Naive thymus-derived CD8-positive, alpha-beta T cell (primary cell): ENCODE measurements at regions not wholly inside any gene's neighbourhood (a gene's known extent, or its start where the extent isn't known, plus 50 kb on each side); places are given as distances from the start of the nearest gene placed in this dataset.
A peak's percentile ranks its signal among the peaks of the same experiment; 100 is the strongest.
"Not testable (repeated sequence)": the region's sequence is repeated elsewhere in the genome, so short reads cannot be mapped to it uniquely, and the experiment has no call there.

Experiments
- ATAC-seq, 2 donors: fragments of 150-1000 bp; cut with Tn5 transposase in 1 of 2; sonication (Bioruptor Pico), chemical (Tn5 transposase) in 1 of 2; 1 replicate in 1 of 2; 2 replicates in 1 of 2; pipeline ENCODE4 v1.10.0; 2021; ENCODE audit warnings: mild to moderate bottlenecking in 2 of 2, moderate library complexity in 2 of 2
- POLR2A ChIA-PET: fragments of 350-600 bp; sonication (Branson Sonifier 250); formaldehyde crosslinking; loops from one replicate; lab custom pipeline; 2021; ENCODE audit warnings: antibody characterized with exemption; lab: Charles Lee
- DNase-seq, 10 donors: peaks; one replicate each; pipeline versions ENCODE4 v3.0.0 to v3.0.0-alpha.2; 2020 to 2022
- H3K27ac Mint-ChIP-seq, 10 donors: one replicate each; pipeline ENCODE4 v1.8.0; 2020 to 2022; ENCODE audit warnings: mild to moderate bottlenecking in 10 of 10, mixed read lengths in 10 of 10, moderate library complexity in 4 of 10, inconsistent platforms in 1 of 10
- H3K27me3 Mint-ChIP-seq, 5 donors: one replicate each; pipeline ENCODE4 v1.8.0; 2021 to 2022; ENCODE audit warnings: mixed read lengths in 5 of 5
- H3K36me3 Mint-ChIP-seq, 3 donors: one replicate each; pipeline ENCODE4 v1.8.0; 2020 to 2022; ENCODE audit warnings: mixed read lengths in 3 of 3, mild to moderate bottlenecking in 2 of 3, inconsistent platforms in 1 of 3
- H3K4me1 Mint-ChIP-seq, 4 donors: one replicate each; pipeline ENCODE4 v1.8.0; 2021 to 2022; ENCODE audit warnings: mixed read lengths in 4 of 4
- H3K4me3 Mint-ChIP-seq, 10 donors: one replicate each; pipeline ENCODE4 v1.8.0; 2020 to 2022; ENCODE audit warnings: mild to moderate bottlenecking in 10 of 10, mixed read lengths in 10 of 10, moderate library complexity in 6 of 10, inconsistent platforms in 1 of 10
- H3K9me3 Mint-ChIP-seq, 9 donors: one replicate each; pipeline ENCODE4 v1.8.0; 2020 to 2022; ENCODE audit warnings: mixed read lengths in 9 of 9, mild to moderate bottlenecking in 3 of 9, inconsistent platforms in 1 of 9, moderate library complexity in 1 of 9

- Mint-ChIP-seq H3K27ac (peak overlapping the region in 1 of 10 donors; percentile 71), H3K9me3 (peaks cover 0 to 63% (median 34%) of the 10 kb centered on the region in 9 donors), H3K36me3 (peaks cover 0 to 35% (median 4%) of the 10 kb centered on the region in 3 donors)
- peak in 2 of 10 donors; percentile 14 to 40 for DNase-seq
- POLR2A ChIA-PET, H3K27me3 Mint-ChIP-seq, H3K4me1 Mint-ChIP-seq, ATAC-seq, H3K4me3 Mint-ChIP-seq: not testable (repeated sequence)
These were observed 185.5 kb downstream of the UBE3A start for GRCh38 chr15:25253048-25253973.

DNA sequence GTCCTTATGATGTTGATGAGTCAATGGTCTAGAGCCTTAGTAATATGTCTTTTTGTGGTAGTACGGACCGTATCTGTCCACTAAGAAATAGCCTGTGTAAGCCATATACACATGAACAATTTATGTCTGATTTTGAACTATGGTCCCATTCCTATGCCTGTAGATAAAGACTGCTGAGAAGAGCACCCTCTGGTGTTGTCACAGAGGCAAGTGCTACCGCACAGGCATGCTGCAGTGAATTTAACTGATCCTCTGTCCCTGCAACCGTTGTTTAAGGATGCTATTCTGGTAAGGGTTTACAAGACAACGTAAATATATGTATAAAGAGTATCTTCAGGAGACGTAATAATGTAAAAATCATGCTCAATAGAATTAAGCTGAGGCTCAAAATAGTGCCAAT, 170.7 kb downstream of the UBE3A start:
- ATAC-seq = no peak
- no peak for DNase-seq
- H3K27me3 Mint-ChIP-seq = peaks cover 0 to 10% (median 0%) of the 10 kb centered on the region in 5 donors
- H3K27ac Mint-ChIP-seq = no peak overlapping the region
- peaks cover 5 to 41% (median 14%) of the 10 kb centered on the region in 9 donors for H3K9me3 Mint-ChIP-seq
- POLR2A ChIA-PET = no interaction called here
- H3K4me1 Mint-ChIP-seq = no peaks in the 10 kb centered on the region
- H3K36me3 Mint-ChIP-seq = peaks cover 0 to 9% (median 0%) of the 10 kb centered on the region in 3 donors
- no peak overlapping the region for H3K4me3 Mint-ChIP-seq
